ENCODE measurements at regions not wholly inside any gene's neighbourhood (a gene's known extent, or its start where the extent isn't known, plus 50 kb on each side); places are given as distances from the start of the nearest gene placed in this dataset.
"Not testable (repeated sequence)": the region's sequence is repeated elsewhere in the genome, so short reads cannot be mapped to it uniquely, and the experiment has no call there.

- DNase-seq (ENCODE audit: extremely low read depth in 1 of 2, low read depth in 1 of 2) = no peak
Observed at GRCh38 chrX:47776292-47777006, 60.3 kb upstream of the ZNF81 start.

GRCh38 chrX:47772764-47773163 is 63.9 kb upstream of the ZNF81 start:
- DNase-seq (ENCODE audit: extremely low read depth in 1 of 2, low read depth in 1 of 2) = no peak

GRCh38 chrX:47771473-47771872 is 65.2 kb upstream of the ZNF81 start:
- DNase-seq (ENCODE audit: extremely low read depth in 1 of 2, low read depth in 1 of 2) = no peak

GRCh38 chrX:47762826-47763225 is 73.9 kb upstream of the ZNF81 start:
- DNase-seq (ENCODE audit: extremely low read depth in 1 of 2, low read depth in 1 of 2) = not testable (repeated sequence)

- no peak for DNase-seq (ENCODE audit: extremely low read depth in 1 of 2, low read depth in 1 of 2)
Observed at GRCh38 chrX:47752685-47753084, 84.0 kb upstream of the ZNF81 start.

- DNase-seq (ENCODE audit: extremely low read depth in 1 of 2, low read depth in 1 of 2) = peak in 1 of 2 donors; percentile 0
Observed at GRCh38 chrX:47751670-47752069, 85.0 kb upstream of the ZNF81 start.

- DNase-seq (ENCODE audit: extremely low read depth in 1 of 2, low read depth in 1 of 2) = no peak
Observed at GRCh38 chrX:47749185-47749967, 87.3 kb upstream of the ZNF81 start.

- no peak for DNase-seq (ENCODE audit: extremely low read depth in 1 of 2, low read depth in 1 of 2)
Observed at GRCh38 chrX:47748576-47748975, 88.1 kb upstream of the ZNF81 start.

- no peak for DNase-seq (ENCODE audit: extremely low read depth in 1 of 2, low read depth in 1 of 2)
Observed at GRCh38 chrX:47746446-47746845, 87.5 kb upstream of the UXT start.

- no peak for DNase-seq (ENCODE audit: extremely low read depth in 1 of 2, low read depth in 1 of 2)
Observed at GRCh38 chrX:47745416-47745815, 86.4 kb upstream of the UXT start.

GRCh38 chrX:47743504-47743903 is 84.5 kb upstream of the UXT start:
- DNase-seq (ENCODE audit: extremely low read depth in 1 of 2, low read depth in 1 of 2) = no peak

GRCh38 chrX:47738870-47739269 is 79.9 kb upstream of the UXT start:
- not testable (repeated sequence) for DNase-seq (ENCODE audit: extremely low read depth in 1 of 2, low read depth in 1 of 2)

- no peak for DNase-seq (ENCODE audit: extremely low read depth in 1 of 2, low read depth in 1 of 2)
Observed at GRCh38 chrX:47723689-47724088, 64.7 kb upstream of the UXT start.

- DNase-seq (ENCODE audit: extremely low read depth in 1 of 2, low read depth in 1 of 2) = no peak
Observed at GRCh38 chrX:47723083-47723482, 64.1 kb upstream of the UXT start.

- no peak for DNase-seq (ENCODE audit: extremely low read depth in 1 of 2, low read depth in 1 of 2)
Observed at GRCh38 chrX:47722260-47722659, 63.3 kb upstream of the UXT start.

- not testable (repeated sequence) for DNase-seq (ENCODE audit: extremely low read depth in 1 of 2, low read depth in 1 of 2)
Observed at GRCh38 chrX:47715078-47715477, 56.1 kb upstream of the UXT start.

GRCh38 chrX:47712675-47713074 is 53.7 kb upstream of the UXT start:
- DNase-seq (ENCODE audit: extremely low read depth in 1 of 2, low read depth in 1 of 2) = not testable (repeated sequence)

GRCh38 chrX:47710252-47710651 is 51.3 kb upstream of the UXT start:
- no peak for DNase-seq (ENCODE audit: extremely low read depth in 1 of 2, low read depth in 1 of 2)
